Aorta (tissue), 5 donors: ENCODE measurements at regions not wholly inside any gene's neighbourhood (a gene's known extent, or its start where the extent isn't known, plus 50 kb on each side); places are given as distances from the start of the nearest gene placed in this dataset.

ENCODE experiments used
- ATAC-seq: fragments of 200-7000 bp; cut with Tn5 transposase; one replicate; pipeline ENCODE4 v1.9.1; 2022; ENCODE audit warnings: moderate library complexity; ENCODE audit not compliant: low FRiP score
- DNase-seq, 2 donors: peaks; one replicate each; pipeline ENCODE4 v3.0.0-alpha.2; 2020
- H3K27ac ChIP-seq, 2 donors: one replicate each; pipeline ENCODE4 v1.5.1; 2013; ENCODE audit warnings: low read length in 2 of 2, mild to moderate bottlenecking in 2 of 2, moderate library complexity in 2 of 2, control low read depth in 1 of 2, inconsistent platforms in 1 of 2, low read depth in 1 of 2
- H3K27me3 ChIP-seq, 2 donors: one replicate each; pipeline ENCODE4 v1.6.1; 2013; ENCODE audit warnings: control low read depth in 1 of 2, low read length in 1 of 2, mild to moderate bottlenecking in 1 of 2, moderate library complexity in 1 of 2; ENCODE audit not compliant: insufficient read depth in 2 of 2, control insufficient read depth in 1 of 2
- H3K36me3 ChIP-seq, 2 donors: one replicate each; pipeline ENCODE4 v1.6.1; 2013; ENCODE audit warnings: control low read depth in 1 of 2, low read length in 1 of 2, mild to moderate bottlenecking in 1 of 2; ENCODE audit not compliant: insufficient read depth in 2 of 2, control insufficient read depth in 1 of 2
- H3K4me1 ChIP-seq, 2 donors: one replicate each; pipeline ENCODE4 v1.6.1; 2013; ENCODE audit warnings: low read length in 2 of 2, control low read depth in 1 of 2, mild to moderate bottlenecking in 1 of 2, moderate library complexity in 1 of 2; ENCODE audit not compliant: insufficient read depth in 2 of 2, control insufficient read depth in 1 of 2
- H3K4me3 ChIP-seq, 2 donors: one replicate each; pipeline ENCODE4 v1.5.1; 2013; ENCODE audit warnings: low read length in 2 of 2, control low read depth in 1 of 2, mild to moderate bottlenecking in 1 of 2
- H3K9me3 ChIP-seq: one replicate; pipeline ENCODE4 v1.6.1; 2013; ENCODE audit warnings: mild to moderate bottlenecking, low read length; ENCODE audit not compliant: control insufficient read depth
- WGBS, 2 donors: extraction: QIAGEN DNeasy Blood & Tissue Kit; methylation state at CpG; one replicate each; pipeline ENCODE4 v1.1.7; 2013; 5-methylcytosine and 5-hydroxymethylcytosine counted together
- intact Hi-C, 2 donors: fragments of 100-400 bp; cut with DNase I; formaldehyde crosslinking; loops; one replicate each; pipeline versions ENCODE4 v1.14.2 to v1.15.0; 2022
- donor health status: healthy with polysubstance abuse.
- donor health status: Bipolar disorder and iron deficiency.
- donor health status: DM: no; HTN: no; CAD: no.
- donor health status: DM: no; HTN: no; CAD: no.
- donor health status: DM: yes; HTN: yes; CAD: no.

DNA sequence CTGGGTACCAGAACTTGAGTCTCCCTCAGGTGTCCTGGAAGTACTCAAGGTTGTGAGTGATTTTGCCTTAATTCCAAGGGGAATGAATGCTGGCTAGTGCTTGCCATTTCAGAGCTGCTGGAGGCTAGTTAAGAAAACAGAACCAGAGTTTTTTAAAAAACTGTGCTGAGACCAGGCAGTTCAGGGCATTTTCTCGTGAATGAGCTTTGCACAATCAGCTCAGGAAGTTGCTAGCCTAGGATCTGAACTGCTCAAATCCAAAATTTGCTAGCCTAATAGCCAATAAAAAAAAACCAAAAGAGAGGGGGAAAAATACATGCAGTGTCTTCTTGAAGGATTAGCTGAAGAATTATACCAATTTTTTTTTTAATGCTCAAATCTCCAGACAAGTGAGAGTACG lies 292.7 kb downstream of the FBXW7 start:
- no peak for ATAC-seq

DNA sequence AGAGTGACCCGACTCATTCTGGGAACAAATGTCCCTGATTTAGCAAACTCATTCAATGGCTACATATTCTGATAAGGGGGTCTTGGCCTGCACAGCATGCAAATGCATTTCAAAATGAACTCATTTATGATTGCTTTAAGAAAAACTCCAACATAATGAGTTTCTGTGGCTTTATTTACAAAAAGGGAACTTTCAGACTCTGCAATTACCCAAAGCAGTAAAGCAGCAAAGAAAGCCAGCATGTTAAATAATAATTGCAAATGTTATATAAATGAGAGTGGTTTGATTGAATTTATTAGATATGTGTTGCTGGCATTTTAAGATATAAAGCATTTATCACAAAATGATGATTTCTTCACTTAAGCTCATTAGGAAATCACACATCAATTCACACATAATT lies 295.7 kb downstream of the FBXW7 start:
- Histone ChIP-seq H3K27me3 (peaks cover 0 to 2% of the 10 kb centered on the region in 2 donors), H3K4me1 (no peaks in the 10 kb centered on the region), H3K9me3 (no peaks in the 10 kb centered on the region), H3K27ac (no peak overlapping the region), H3K4me3 (no peak overlapping the region), H3K36me3 (no peaks in the 10 kb centered on the region)
- intact Hi-C loops: no loop called here
- ATAC-seq (no peak), DNase-seq (no peak)
- 60 to 62% methylated on average over 1 of the region's 1 CpG for WGBS, 2 donors

More for the DNA sequence above, 292.7 kb downstream of the FBXW7 start:
- Histone ChIP-seq H3K27me3 (no peaks in the 10 kb centered on the region), H3K27ac (no peak overlapping the region), H3K36me3 (no peaks in the 10 kb centered on the region), H3K4me1 (no peaks in the 10 kb centered on the region), H3K4me3 (no peak overlapping the region), H3K9me3 (no peaks in the 10 kb centered on the region)
- DNase-seq: no peak
- intact Hi-C loops: no loop called here
- 49 to 60% methylated on average over 2 of the region's 2 CpGs for WGBS, 2 donors

DNA sequence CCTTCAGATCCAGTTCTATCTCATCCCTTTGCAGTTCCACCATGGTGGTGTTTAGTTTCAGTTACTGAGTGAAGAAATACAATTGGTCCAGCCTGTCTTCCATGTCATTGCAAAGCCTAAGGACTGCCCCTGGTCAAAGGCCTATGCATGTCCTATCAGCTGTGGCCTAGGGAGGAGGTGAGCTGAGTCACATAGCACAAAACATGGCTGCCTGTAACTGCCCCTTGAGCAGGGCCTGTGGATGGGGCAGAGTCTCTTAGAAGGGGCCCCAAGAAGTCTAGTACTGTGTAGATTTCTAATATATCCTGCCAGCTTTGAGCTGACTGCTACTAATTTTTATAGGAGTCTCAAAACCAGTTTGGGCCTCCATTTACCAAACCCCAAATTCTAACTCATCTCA lies 296.7 kb downstream of the FBXW7 start:
- no peak for DNase-seq
- H3K9me3 ChIP-seq: no peaks in the 10 kb centered on the region
- H3K27me3 ChIP-seq: peaks cover 0 to 2% of the 10 kb centered on the region in 2 donors
- no peak for ATAC-seq
- H3K36me3 ChIP-seq: no peaks in the 10 kb centered on the region
- H3K4me1 ChIP-seq: no peaks in the 10 kb centered on the region
- intact Hi-C loops: no loop called here
- no peak overlapping the region for H3K4me3 ChIP-seq
- H3K27ac ChIP-seq: no peak overlapping the region

DNA sequence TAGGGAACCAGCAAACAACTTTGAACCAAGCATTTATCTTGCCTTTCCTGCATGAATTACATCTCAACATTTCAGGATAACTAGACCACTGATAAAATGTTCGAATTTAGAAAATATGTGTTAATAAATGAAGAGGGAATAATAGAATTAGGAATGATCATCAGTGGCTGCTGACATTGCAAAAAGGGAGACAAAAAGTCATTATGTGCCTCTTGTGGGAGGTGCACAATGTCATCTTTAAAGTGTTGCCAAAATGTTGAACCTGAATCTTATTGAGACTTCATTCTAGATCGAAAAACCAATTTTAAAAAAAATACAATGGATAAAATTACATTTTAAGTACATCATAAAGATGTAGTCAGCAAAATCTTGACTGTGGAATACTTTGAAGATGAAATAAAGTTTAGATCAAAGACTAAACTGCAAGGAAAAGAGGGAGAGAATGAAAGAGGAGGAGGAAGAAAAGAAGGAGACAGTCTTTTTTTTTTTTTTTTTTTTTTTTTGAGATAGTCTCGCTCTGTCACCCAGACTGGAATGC lies 299.3 kb downstream of the FBXW7 start:
- H3K4me3 ChIP-seq: no peak overlapping the region
- H3K4me1 ChIP-seq: no peaks in the 10 kb centered on the region
- peaks cover 0 to 2% of the 10 kb centered on the region in 2 donors for H3K27me3 ChIP-seq
- intact Hi-C loops: no loop called here
- WGBS, 2 donors: 83 to 85% methylated on average over 3 of the region's 3 CpGs
- no peaks in the 10 kb centered on the region for H3K36me3 ChIP-seq
- ATAC-seq (no peak), DNase-seq (no peak)
- no peak overlapping the region for H3K27ac ChIP-seq
- no peaks in the 10 kb centered on the region for H3K9me3 ChIP-seq

DNA sequence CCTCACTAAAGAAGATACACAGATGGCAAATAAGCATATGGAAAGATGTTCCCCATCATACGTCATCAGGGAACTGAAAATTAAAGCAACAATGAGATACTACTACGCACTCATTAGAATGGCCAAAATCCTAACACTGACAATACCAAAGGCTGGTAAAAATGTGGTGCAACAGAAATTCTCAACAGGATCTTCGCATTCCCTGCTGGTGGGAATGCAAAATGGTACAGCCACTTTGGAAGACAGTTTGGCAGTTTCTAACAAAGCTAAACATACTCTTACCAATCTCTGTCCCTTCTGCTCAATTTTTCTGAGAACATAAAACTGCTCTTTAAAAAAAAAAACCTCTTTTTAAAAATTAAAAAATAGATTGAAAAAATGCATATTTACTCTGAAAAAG lies 300.2 kb downstream of the FBXW7 start:
- Histone ChIP-seq H3K36me3 (no peaks in the 10 kb centered on the region), H3K4me1 (no peaks in the 10 kb centered on the region), H3K9me3 (no peaks in the 10 kb centered on the region), H3K27ac (no peak overlapping the region), H3K4me3 (no peak overlapping the region), H3K27me3 (peaks cover 0 to 2% of the 10 kb centered on the region in 2 donors)
- ATAC-seq: no peak
- WGBS, 2 donors: 74 to 91% methylated on average over 3 of the region's 3 CpGs
- intact Hi-C loops: no loop called here
- no peak for DNase-seq

- Histone ChIP-seq H3K4me1 (no peaks in the 10 kb centered on the region), H3K27me3 (peaks cover 0 to 2% of the 10 kb centered on the region in 2 donors), H3K36me3 (no peaks in the 10 kb centered on the region), H3K4me3 (no peak overlapping the region), H3K27ac (no peak overlapping the region), H3K9me3 (no peaks in the 10 kb centered on the region)
- intact Hi-C loops: no loop called here
- 90 to 93% methylated on average over 3 of the region's 3 CpGs for WGBS, 2 donors
- no peak for DNase-seq
- ATAC-seq: no peak
Measured at GRCh38 chr4:152234571-152234970, 301.3 kb downstream of the FBXW7 start.

GRCh38 chr4:152232271-152232670 lies 303.6 kb downstream of the FBXW7 start:
- no peak for DNase-seq
- Histone ChIP-seq H3K27me3 (peaks cover 0 to 2% of the 10 kb centered on the region in 2 donors), H3K4me3 (no peak overlapping the region), H3K4me1 (no peaks in the 10 kb centered on the region), H3K27ac (no peak overlapping the region), H3K36me3 (no peaks in the 10 kb centered on the region), H3K9me3 (no peaks in the 10 kb centered on the region)
- intact Hi-C loops: no loop called here
- no peak for ATAC-seq
- WGBS, 2 donors: 78 to 81% methylated on average over 2 of the region's 2 CpGs

GRCh38 chr4:152229782-152230289 lies 306.1 kb downstream of the FBXW7 start:
- no peaks in the 10 kb centered on the region for H3K9me3 ChIP-seq
- intact Hi-C loops: no loop called here
- no peak for ATAC-seq
- no peaks in the 10 kb centered on the region for H3K36me3 ChIP-seq
- no peaks in the 10 kb centered on the region for H3K27me3 ChIP-seq
- WGBS, 2 donors: 86 to 88% methylated on average over 6 of the region's 6 CpGs
- H3K4me3 ChIP-seq: no peak overlapping the region
- H3K27ac ChIP-seq: no peak overlapping the region
- no peak for DNase-seq
- H3K4me1 ChIP-seq: no peaks in the 10 kb centered on the region

GRCh38 chr4:152225680-152226079 lies 310.2 kb downstream of the FBXW7 start:
- H3K4me1 ChIP-seq: no peaks in the 10 kb centered on the region
- WGBS, 2 donors: 96 to 98% methylated on average over 1 of the region's 1 CpG
- H3K27ac ChIP-seq: no peak overlapping the region
- no peaks in the 10 kb centered on the region for H3K36me3 ChIP-seq
- DNase-seq (no peak), ATAC-seq (no peak)
- intact Hi-C loops: no loop called here
- H3K27me3 ChIP-seq: no peaks in the 10 kb centered on the region
- H3K4me3 ChIP-seq: no peak overlapping the region
- peaks cover 2% of the 10 kb centered on the region for H3K9me3 ChIP-seq
